Endothelial cell of umbilical vein (primary cell): ENCODE measurements at regions not wholly inside any gene's neighbourhood (a gene's known extent, or its start where the extent isn't known, plus 50 kb on each side); places are given as distances from the start of the nearest gene placed in this dataset.

Experiments
- BruUV-seq: library from RNA; stranded (reverse); fragments of 400-500 nt; replicated peaks from 2 replicates; lab custom pipeline; 2021; lab: Mats Ljungman, UMichigan
- CTCF ChIA-PET: fragments of 300-600, 350-600 bp; sonication (Branson Sonifier 250); formaldehyde crosslinking; loops from one replicate; lab custom pipeline; 2021; ENCODE audit warnings: antibody characterized with exemption, inconsistent platforms; lab: Charles Lee
- POLR2A ChIA-PET: fragments of 300-600, 350-600 bp; sonication (Branson Sonifier 250); formaldehyde crosslinking; loops from one replicate; lab custom pipeline; 2021; ENCODE audit warnings: antibody characterized with exemption, inconsistent platforms; lab: Charles Lee
- DNase-seq: peaks from one replicate; pipeline ENCODE4 v3.0.0-alpha.2; 2011; ENCODE audit warnings: low read depth, low spot score
- FAIRE-seq: peaks from 2 replicates; lab custom pipeline; 2011; peaks lifted over from hg19 to GRCh38; lab: Jason Lieb, UNC
- H2AFZ ChIP-seq: 2 replicates; pipeline ENCODE4 v1.6.0; 2012; ENCODE audit warnings: low read depth, low read length, control low read depth, inconsistent platforms
- H3K27ac ChIP-seq: 2 replicates; pipeline ENCODE4 v1.5.1; 2011; ENCODE audit warnings: low read depth, mild to moderate bottlenecking, control low read depth, low read length, moderate library complexity; ENCODE audit not compliant: insufficient read depth
- H3K27me3 ChIP-seq, 2 experiments: 2 replicates each; pipeline versions ENCODE4 v1.6.0 to v1.6.1; 2011; ENCODE audit warnings: low read length in 2 of 2, mixed read lengths in 1 of 2; ENCODE audit not compliant: control insufficient read depth in 2 of 2, insufficient read depth in 2 of 2
- H3K36me3 ChIP-seq, 2 experiments: 2 replicates in 1 of 2; 3 replicates in 1 of 2; pipeline ENCODE4 v1.5.1; 2011; ENCODE audit warnings: low read length in 2 of 2, mild to moderate bottlenecking in 1 of 2, moderate library complexity in 1 of 2; ENCODE audit not compliant: control insufficient read depth in 2 of 2, insufficient read depth in 2 of 2; ENCODE audit errors: extremely low read depth in 1 of 2
- H3K4me1 ChIP-seq: 3 replicates; pipeline ENCODE4 v1.5.1; 2011; ENCODE audit warnings: mild to moderate bottlenecking, low read length; ENCODE audit not compliant: control insufficient read depth, insufficient read depth; ENCODE audit errors: extremely low read depth
- H3K4me2 ChIP-seq: 2 replicates; pipeline ENCODE4 v1.6.1; 2011; ENCODE audit warnings: low read length, control low read depth, mixed read lengths; ENCODE audit not compliant: insufficient read depth
- H3K4me3 ChIP-seq, 3 experiments: fragments of 200-600 bp in 1 of 3; sonication (generic), shearing (Covaris generic) in 1 of 3; replicated peaks in 1 of 3; 2 replicates each; pipeline ENCODE4 v1.5.1; 2011 to 2016; ENCODE audit warnings: control low read depth in 3 of 3, low read length in 3 of 3, mild to moderate bottlenecking in 2 of 3, inconsistent platforms in 1 of 3, low read depth in 1 of 3, moderate library complexity in 1 of 3; ENCODE audit not compliant: insufficient read depth in 1 of 3
- H3K79me2 ChIP-seq: 2 replicates; pipeline ENCODE4 v1.6.0; 2012; ENCODE audit warnings: low read length, inconsistent platforms; ENCODE audit not compliant: control insufficient read depth, insufficient read depth
- H3K9ac ChIP-seq: replicated peaks from 2 replicates; pipeline ENCODE3; 2011; ENCODE audit warnings: low read length, control low read depth; ENCODE audit not compliant: insufficient read depth; ENCODE audit errors: extremely low read depth
- H3K9me1 ChIP-seq: replicated peaks from 3 replicates; pipeline ENCODE4 v1.6.0; 2011; ENCODE audit warnings: mild to moderate bottlenecking, low read length; ENCODE audit not compliant: control insufficient read depth, insufficient read depth; ENCODE audit errors: extremely low read depth
- H3K9me3 ChIP-seq: replicated peaks from 2 replicates; pipeline ENCODE4 v1.5.1; 2012; ENCODE audit warnings: low read length, inconsistent platforms; ENCODE audit not compliant: control insufficient read depth, insufficient read depth
- H4K20me1 ChIP-seq: replicated peaks from 2 replicates; pipeline ENCODE3; 2011; ENCODE audit warnings: mild to moderate bottlenecking, low read length; ENCODE audit not compliant: control insufficient read depth, insufficient read depth; ENCODE audit errors: extremely low read depth
- EZH2 ChIP-seq: IDR thresholded peaks from 2 replicates; pipeline ENCODE4 v1.6.1; 2012; ENCODE audit warnings: borderline replicate concordance, low read depth, mild to moderate bottlenecking, moderate library complexity, low read length, inconsistent platforms; ENCODE audit not compliant: severe bottlenecking
- FOS ChIP-seq: IDR thresholded peaks from 2 replicates; pipeline ENCODE4 v1.6.1; 2011; ENCODE audit warnings: mild to moderate bottlenecking, low read length, moderate library complexity, borderline replicate concordance; ENCODE audit not compliant: insufficient read depth
- GATA2 ChIP-seq: IDR thresholded peaks from 2 replicates; pipeline ENCODE4 v1.7.0; 2011; ENCODE audit warnings: low read depth, mild to moderate bottlenecking, moderate library complexity, mixed read lengths, low read length; ENCODE audit not compliant: insufficient read length, insufficient read depth
- JUN ChIP-seq: IDR thresholded peaks from 2 replicates; pipeline ENCODE4 v1.6.1; 2011; ENCODE audit warnings: borderline replicate concordance, low read depth; ENCODE audit not compliant: insufficient read length, insufficient read depth
- MAX ChIP-seq: IDR thresholded peaks from 2 replicates; pipeline ENCODE4 v1.6.1; 2011; ENCODE audit not compliant: insufficient read depth, insufficient read length
- MYC ChIP-seq: IDR thresholded peaks from one replicate; pipeline ENCODE4 v1.6.1; 2011; ENCODE audit warnings: mild to moderate bottlenecking, low read depth, low read length
- POLR2A ChIP-seq: IDR thresholded peaks from 2 replicates; pipeline ENCODE4 v1.6.1; 2012; ENCODE audit warnings: low read depth, mild to moderate bottlenecking, control low read depth, low read length
- POLR2AphosphoS5 ChIP-seq: IDR thresholded peaks from 2 replicates; pipeline ENCODE4 v1.6.1; 2012; ENCODE audit warnings: low read depth, mild to moderate bottlenecking, control low read depth, low read length, moderate library complexity; ENCODE audit not compliant: insufficient read depth
- dilution Hi-C: fragments of 300-500 bp; cut with MboI; formaldehyde crosslinking; loops from one replicate; pipeline ENCODE4 v1.15.0; 2019; ENCODE audit warnings: low sequenced_read_pairs; ENCODE audit not compliant: extremely low pct_ligation_motif_present
- intact Hi-C: fragments of 100-400 bp; cut with micrococcal nuclease; formaldehyde crosslinking; loops from one replicate; pipeline ENCODE4 v1.10.0; 2022
- TF ChIP-seq, protein P1 (sequence below), 2 donors: IDR thresholded peaks; 1 replicate in 1 of 2; 2 replicates in 1 of 2; pipeline ENCODE4 v1.5.1; 2011; ENCODE audit warnings: low read length in 2 of 2, mild to moderate bottlenecking in 2 of 2, moderate library complexity in 2 of 2, control low read depth in 1 of 2, inconsistent platforms in 1 of 2, low read depth in 1 of 2; ENCODE audit not compliant: insufficient read depth in 1 of 2; ENCODE audit errors: extremely low read depth in 1 of 2

DNA sequence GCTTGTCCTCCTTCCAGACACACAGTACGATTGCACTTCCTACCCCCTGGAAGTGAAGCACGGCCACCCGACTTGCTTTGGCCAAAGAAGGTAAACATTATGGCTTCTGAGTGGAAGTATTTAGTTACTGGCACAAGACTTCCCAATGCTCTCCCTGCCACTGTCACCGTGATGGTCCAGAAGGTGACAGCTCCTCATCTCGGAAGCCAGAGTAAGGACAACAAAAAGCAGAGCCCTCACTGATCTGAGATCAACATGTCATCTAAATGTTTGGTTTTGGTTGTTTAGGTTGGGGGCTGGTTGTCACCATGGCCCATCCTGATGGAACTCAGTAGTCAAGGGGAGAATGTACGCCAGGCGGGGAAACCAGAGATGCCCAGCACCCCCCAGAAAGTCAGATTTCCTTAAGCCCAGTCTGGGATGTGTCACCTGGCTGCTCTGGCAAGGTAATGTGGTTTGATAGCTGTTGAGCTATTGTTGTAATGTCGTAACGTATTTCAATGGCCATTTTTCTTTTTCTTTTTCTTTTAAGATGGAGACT is 170.1 kb upstream of the ZNF536 start:
- ChIA-PET POLR2A (no interaction called here), CTCF (no interaction called here)
- intact Hi-C loops, result no loop called here
- H3K4me1 ChIP-seq, result no peaks in the 10 kb centered on the region
- no peak for FAIRE-seq
- no peak overlapping the region for H3K4me2 ChIP-seq
- no peak for DNase-seq
- H3K9me3 ChIP-seq, result peaks cover 2% of the 10 kb centered on the region
- H3K4me3 ChIP-seq, result no peak overlapping the region
- no peak overlapping the region for H3K27ac ChIP-seq
- no peaks in the 10 kb centered on the region for H3K9me1 ChIP-seq
- no peaks in the 10 kb centered on the region for H3K79me2 ChIP-seq
- no peaks in the 10 kb centered on the region for H3K36me3 ChIP-seq
- no TSS peak for BruUV-seq
- H3K27me3 ChIP-seq, result no peaks in the 10 kb centered on the region
- H4K20me1 ChIP-seq, result no peaks in the 10 kb centered on the region
- no peak overlapping the region for H3K9ac ChIP-seq
- dilution Hi-C loops, result no loop called here
- TF ChIP-seq JUN (no peak), MYC (no peak), POLR2A (no peak), POLR2AphosphoS5 (no peak), GATA2 (no peak), EZH2 (no peak), FOS (no peak), MAX (no peak)
- TF ChIP-seq, protein P1, sequence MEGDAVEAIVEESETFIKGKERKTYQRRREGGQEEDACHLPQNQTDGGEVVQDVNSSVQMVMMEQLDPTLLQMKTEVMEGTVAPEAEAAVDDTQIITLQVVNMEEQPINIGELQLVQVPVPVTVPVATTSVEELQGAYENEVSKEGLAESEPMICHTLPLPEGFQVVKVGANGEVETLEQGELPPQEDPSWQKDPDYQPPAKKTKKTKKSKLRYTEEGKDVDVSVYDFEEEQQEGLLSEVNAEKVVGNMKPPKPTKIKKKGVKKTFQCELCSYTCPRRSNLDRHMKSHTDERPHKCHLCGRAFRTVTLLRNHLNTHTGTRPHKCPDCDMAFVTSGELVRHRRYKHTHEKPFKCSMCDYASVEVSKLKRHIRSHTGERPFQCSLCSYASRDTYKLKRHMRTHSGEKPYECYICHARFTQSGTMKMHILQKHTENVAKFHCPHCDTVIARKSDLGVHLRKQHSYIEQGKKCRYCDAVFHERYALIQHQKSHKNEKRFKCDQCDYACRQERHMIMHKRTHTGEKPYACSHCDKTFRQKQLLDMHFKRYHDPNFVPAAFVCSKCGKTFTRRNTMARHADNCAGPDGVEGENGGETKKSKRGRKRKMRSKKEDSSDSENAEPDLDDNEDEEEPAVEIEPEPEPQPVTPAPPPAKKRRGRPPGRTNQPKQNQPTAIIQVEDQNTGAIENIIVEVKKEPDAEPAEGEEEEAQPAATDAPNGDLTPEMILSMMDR (IDR thresholded peaks at IDR 0.05; ENCODE audit: extremely low read depth in 1 of 2, insufficient read depth in 1 of 2, low read depth in 1 of 2, low read length in 2 of 2), result no peak
- no peak overlapping the region for H2AFZ ChIP-seq
